NCI-H748 (cell line): ENCODE measurements at regions not wholly inside any gene's neighbourhood (a gene's known extent, or its start where the extent isn't known, plus 50 kb on each side); places are given as distances from the start of the nearest gene placed in this dataset.

ENCODE experiments used
- DNase-seq: peaks from one replicate; lab custom pipeline; 2025; ENCODE audit not compliant: unreplicated experiment; lab: John Stamatoyannopoulos, UW

DNA sequence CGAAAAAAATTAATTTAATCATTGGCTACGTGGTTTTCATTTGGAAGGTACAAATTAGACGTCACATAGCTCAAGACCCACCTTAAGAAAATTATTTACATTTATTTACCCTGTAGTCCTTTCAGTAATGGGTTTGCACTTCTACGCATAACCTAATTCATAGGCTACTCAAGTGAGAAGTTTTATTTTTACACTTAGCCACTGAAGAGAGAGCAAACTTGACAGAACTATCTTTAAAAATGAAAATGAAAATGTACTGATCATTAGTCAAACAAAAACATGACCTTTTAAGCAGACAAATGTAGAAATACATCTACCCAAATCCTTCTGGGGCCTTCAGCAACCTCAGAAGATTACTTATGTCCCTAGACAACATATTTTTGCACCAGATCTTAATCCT lies 269.4 kb upstream of the TTC14 start:
- no peak for DNase-seq

DNA sequence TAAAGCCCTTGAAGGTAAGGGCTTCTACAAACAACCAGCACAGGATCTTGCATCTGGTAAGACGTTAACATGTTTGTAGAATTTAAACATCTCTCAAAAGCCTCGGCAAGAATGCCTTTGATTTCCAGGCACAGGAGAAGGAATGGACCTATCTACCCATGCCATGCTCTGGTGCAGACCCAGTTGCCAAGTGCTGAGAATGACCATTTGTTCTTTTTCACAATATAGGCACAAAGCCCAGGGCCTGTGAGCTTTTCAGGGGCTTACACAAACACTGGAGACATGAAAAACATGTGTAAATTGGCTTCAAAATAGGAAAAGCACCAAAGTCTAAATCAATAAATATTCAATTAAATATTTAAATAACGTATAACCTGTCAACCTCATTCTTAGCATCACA lies 266.9 kb upstream of the TTC14 start:
- no peak for DNase-seq

DNA sequence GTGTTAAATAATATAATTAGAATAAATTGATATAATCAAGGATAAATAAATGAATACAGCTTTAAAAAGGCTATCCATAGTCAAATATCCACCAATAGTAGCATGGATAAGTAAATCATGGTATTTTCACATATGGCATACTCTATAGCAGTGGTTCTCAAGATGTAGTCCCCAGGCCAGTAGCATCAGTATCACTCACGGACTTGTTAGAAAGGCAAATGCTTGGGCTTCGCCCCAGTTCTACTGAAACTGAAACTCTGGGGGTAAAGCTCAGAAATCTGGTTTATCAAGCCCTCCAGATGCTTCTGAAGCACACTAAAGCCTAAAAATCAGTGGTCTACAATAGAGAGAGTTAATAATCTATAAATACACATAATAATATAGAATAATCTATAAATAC lies 261.6 kb upstream of the TTC14 start:
- no peak for DNase-seq

DNA sequence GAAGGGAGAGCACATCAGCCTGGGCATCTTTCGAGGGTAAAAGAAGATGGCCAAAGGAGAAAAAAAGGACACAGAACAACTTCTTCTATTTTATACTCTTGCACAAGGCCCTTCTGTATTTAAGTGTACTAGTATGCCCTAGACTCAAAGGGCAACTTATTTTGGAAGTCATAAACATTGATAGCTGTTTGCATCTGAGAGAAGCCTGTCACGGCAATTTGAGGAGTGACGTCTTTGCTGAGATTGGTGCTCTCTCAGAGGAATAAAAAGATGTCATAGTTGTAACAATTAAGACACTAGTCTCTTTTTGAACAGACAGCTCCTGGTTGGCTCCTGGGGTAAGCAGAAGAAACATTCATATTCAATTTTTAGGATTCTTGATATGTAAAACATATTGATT lies 260.4 kb upstream of the TTC14 start:
- DNase-seq: no peak

DNA sequence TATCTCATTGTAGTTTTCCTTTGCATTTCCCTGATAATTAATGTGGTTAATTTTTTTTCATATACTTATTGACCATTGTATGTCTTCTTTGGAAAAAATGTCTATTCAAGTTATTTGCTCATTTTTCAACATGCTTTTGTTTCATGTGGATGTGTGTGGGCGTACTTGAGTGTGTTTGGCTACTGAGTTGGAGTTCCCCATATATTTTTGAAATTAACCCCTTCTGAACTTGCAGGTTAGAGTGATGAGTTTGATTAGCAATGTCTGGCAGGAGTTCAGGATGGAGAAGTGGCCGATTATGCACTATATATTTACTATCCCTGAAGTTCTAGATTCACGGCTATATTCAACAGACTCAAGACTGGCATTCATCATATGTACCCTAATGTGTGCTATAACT lies 250.4 kb upstream of the TTC14 start:
- DNase-seq: no peak

DNA sequence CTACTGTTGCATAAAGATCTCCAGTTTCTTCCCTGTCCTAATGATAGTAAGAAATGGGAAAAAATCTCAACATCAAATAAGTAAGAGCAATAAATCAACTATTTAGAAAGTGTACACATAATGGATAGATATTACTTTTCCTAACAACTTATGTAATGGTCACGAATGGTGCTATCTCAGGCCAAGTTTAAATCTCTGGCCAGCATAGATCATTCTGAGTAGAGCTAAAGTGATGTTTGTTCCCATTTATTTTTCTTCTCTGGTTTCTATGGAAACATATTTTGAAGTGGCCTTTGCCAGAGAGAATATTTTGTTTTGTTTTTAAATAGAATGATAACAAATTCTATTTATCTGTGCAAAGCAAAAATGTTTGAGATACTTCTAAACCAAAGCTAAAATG lies 249.7 kb upstream of the TTC14 start:
- DNase-seq: no peak

DNA sequence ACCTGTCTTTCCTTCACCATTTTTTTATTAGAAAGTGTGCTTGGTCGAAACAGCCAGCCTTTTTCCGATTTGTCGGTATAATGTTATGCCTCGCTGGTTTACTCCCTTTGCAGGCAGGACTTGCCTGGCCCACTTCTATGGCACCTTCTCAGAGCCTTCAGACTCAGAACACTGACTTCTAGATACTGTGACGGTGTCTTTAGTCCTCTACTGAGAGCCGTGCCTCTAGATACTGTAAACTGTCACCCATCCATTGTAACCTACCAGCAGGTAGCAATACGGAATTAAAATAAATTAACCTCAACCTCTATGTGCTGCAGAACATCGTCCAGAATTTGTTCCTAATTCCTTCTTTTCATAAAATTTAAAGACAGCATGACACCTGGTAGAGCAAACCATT lies 247.7 kb upstream of the TTC14 start:
- no peak for DNase-seq

DNA sequence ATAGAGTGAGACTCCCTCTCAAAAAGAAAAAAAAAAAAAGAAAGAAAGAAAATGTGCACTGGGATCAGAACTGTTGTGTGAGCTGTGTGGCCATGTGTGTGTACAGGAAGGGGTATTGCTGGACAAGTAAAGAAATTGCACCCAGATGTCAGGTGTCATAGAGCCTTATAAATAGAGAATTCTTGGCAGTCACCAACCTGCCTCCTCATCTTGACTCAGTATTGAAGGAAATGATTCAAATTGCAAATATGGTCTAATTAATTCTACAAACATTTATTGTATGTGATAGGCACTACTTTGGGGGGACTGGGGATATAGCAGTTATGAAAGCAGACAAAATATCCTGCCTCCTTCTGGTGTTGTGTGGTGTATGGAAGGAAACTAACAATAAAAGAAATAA lies 243.8 kb upstream of the TTC14 start:
- DNase-seq: no peak

DNA sequence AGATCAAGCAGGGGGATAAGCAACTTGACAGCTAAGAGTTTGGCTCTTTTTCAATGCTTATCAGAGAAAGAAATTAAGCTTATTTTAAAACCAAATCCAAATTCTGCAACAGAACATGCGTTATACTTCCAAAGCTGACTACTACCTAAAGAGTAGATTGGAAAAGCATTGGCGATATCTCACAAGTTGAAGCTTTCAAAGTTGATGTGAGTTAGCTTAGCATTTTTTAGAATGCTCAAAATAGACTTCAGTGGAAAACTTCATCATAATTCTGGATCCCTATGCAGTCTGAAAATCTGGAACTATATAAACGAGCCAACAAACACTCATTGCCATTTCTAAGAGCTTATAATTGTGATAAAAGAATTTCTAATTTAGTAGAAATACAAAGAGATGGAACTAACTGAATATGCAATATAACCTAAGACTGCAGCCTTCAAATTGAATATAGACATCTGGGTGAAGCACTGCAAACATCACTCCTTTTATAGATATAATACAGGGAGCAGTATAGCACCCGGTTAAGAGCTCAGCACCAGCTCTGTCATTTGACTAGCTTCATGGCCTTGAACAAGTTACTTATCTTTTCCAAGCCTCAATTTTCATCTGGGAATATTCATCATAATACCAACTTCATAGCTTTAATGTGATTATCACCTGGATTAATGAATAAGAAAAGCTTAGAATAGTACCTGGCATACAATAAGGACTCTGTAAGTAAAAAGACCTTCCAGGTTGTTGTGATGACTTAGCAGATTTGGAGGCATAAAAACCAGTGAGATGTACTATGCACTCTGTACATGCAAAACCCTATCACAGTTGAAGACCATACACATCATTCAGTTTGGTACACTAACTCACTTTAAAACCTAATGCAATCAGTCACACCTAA lies 242.7 kb upstream of the TTC14 start:
- DNase-seq: no peak

DNA sequence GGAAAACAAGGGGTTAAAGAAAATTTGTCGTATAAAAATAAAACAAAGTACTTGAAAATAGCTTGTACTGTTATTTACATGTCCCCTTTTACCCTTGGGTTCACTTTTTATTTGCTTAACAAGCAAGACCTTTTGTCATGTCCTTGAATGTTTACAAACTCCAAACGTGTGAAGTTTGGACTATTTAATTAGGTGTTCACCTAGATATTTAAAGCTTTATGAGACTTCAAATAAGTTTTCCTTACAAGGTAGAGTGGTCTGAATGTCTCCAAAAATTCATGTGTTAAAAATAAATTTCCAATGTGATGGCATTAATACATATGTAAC lies 242.0 kb upstream of the TTC14 start:
- no peak for DNase-seq

DNA sequence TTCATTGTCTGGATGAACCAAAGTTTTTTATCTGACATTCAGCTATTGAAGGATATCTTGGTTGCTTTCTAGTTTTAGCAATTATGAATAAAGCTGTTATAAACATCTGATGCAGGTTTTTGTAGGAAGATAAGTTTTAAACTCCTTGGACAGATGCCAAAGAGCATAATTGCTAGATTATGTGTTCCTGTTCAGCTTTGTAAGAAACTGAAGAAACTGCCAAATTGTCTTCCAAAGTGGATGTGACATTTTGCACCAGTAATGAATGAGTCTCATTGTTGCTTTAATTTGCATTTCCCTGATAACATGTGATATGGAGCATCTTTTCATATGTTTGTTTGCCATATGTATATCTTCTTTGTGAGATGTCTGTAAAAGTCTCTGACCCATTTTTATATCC lies 239.9 kb upstream of the TTC14 start:
- DNase-seq: no peak

DNA sequence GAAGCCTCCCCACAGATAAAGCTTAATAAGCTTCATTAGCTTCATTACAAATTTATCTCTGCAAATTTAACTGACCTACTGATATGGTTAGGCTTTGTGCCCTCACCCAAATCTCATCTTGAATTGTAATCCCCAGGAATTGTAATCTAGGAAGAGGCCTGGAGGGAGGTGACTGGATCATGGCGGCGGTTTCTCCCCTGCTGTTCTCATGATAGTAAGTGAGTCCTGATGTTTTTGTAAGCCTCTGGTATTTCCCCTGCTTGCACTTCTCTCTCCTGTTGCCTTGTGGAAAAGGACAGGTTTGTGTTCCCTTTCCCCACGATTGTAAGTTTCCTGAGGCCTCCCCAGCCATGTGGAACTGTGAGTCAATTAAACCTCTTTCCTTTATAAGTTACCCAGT lies 226.1 kb upstream of the TTC14 start:
- DNase-seq: no peak

DNA sequence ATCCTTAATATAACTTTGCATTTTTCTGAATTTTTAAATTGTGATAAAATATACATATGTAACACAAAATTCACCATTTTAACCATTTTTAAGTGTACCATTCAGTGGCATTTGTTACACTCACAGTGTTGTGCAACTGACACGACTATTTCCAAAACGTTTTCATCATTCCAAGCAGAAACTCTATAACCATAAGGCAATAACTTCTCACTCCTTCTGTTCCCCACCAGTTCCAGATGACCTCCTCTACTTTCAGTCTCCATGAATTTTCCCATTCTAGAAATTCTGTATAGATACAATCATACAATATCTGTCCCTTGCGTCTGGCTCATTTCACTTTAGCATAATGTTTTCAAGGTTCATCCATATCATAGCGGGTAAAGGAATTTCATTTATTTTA lies 223.5 kb upstream of the TTC14 start:
- DNase-seq: no peak

DNA sequence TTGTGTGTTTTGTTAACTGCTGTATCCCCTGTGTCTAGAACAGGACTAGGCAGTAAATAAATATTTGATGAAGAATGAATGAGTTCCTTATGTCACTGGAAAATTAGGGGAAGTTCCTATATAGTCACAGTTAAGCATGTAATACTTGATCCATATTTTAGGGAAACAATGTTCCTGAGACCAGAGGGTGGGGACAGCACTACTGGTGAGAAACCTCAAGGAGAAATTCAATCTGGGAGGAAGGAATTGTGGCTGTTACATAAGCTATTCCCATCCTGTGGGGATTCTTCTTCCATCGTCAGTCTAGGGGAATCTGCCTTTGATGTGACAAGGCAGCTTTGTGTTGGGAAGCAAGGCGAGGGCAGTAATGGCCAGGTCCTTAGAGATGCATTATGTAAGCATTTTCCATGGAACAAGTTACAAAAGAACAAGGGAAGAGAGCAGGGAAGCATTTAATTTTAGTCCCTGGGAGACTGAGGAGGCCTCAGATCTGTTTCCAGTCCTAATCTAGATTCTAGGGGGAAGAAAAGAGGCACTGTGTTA lies 219.3 kb upstream of the TTC14 start:
- no peak for DNase-seq

DNA sequence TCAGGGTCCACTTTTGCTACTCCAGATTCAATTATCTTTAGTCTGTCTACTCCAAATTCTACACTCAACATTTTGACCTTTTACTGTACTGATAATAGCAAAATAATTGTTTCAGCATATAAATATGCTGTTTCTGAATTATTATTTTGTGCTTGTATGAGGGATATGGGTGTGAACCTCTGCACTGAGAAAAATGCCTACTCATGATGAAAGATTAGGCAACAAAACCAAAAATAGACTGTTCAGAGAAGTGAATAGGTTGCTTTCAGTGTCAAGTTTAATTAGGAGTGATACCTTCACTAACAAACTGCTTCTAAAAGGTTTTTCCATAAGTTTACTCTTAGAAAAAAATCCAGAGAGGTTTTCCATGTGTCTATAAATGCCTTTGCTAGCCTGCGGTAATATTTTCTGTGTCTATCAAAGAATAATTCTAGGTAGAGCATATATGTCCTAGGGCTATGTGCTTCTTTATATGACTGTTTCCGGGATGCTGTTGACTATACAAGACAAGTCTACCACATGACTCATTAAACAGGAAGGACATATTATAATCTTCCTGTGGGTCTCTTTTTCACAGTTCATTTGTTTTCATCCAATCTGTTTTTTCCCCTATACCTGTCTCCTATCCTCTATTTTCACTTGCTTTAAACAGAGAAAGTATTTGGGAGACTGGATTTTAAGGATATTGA lies 218.5 kb upstream of the TTC14 start:
- no peak for DNase-seq

DNA sequence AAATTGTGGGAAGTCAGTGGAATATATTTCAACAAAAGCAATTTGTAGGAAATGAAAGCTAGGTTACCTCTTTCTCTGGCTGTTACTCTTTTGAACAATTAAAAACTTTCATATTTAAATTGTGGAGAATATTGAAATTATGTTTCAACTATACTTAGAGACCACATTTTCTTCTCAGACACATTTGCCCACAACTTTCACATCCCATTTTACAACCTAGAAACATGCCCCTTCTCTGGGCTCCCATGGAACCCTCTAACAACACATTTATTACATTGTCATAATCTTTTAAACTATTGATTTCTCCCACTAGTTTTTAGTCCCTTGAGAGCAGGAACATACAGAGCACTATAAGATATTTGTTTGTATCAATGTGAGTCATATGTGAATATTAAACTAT lies 211.7 kb upstream of the TTC14 start:
- no peak for DNase-seq

DNA sequence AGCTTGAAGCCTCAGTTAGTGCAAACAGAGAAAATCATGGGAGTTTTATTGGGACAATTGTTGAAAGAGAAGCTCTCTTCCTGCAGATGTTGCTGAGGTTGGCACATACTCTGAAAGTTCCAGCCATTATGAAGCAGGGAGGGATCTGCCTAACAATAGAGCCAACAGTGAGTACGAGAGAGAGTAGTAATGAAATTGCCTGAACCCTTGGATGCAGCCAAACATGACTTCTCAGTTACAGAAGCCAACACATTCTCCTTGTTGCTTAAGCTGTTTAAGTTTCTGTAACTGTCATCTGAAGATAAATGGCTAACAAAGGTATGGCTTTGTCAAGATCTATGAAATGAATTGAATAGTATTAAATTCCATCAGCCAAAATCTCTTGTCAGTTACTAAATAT lies 211.0 kb upstream of the TTC14 start:
- DNase-seq: no peak

DNA sequence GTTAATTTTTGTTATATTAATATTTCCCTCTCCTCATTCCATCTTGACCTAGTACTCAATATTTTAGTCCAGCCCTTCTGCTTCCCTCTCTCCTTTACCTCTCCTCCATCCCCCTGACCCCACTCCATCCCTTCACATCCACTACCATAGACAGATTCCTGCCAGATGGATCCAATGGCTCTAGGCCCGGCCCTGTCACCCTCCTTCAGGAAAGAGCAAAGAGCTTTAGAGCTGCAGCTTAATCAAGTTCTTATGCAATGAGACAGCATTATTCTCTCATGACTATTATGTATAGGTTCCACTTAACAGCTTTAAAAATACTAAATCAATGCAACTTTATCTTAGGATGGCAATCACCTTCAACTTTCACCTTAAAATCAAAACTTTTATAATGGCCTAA lies 200.7 kb upstream of the TTC14 start:
- no peak for DNase-seq

DNA sequence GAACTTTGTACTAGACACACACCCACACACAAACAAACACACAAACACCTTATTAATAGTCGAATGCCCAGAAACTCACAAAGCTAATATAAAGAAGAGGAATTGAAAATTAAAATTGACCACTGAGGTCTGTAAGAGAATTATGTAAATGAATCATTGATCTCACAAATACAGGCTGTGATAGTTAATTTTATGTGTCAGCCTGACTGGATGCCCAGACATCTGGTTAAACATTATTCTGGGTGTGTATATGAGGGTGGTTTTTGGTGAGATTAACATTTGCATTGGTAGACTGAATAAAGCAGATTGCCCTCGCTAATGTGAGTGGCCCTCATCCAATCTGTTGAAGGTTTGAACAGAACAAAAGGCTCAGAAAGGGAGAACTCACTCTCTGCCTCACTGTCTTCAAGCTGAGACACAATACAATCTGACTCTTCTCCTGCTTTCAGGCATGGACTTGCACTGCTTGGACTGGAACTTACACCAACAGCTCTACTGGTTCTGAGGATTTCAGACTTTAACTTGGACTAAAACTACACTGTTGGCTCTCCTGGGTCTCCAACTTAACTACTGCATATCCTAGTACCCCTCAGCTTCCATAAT lies 199.4 kb upstream of the TTC14 start:
- DNase-seq: no peak

DNA sequence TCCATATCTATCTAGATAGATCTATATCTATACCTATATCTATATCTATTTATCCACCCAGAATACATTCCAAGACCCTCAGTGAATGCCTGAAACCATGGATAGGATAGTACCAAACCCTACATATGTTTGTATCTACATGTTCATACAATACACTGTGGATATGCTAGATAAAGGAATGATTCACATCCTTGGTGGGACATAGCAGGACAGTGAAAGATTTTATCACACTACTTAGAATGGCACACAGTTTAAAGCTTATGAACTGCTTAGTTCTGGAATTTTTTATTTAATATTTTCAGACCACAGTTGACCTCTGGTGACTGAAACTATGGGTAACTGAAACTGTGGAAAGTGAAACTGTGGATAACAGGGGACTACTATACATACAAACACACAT lies 198.8 kb upstream of the TTC14 start:
- no peak for DNase-seq

DNA sequence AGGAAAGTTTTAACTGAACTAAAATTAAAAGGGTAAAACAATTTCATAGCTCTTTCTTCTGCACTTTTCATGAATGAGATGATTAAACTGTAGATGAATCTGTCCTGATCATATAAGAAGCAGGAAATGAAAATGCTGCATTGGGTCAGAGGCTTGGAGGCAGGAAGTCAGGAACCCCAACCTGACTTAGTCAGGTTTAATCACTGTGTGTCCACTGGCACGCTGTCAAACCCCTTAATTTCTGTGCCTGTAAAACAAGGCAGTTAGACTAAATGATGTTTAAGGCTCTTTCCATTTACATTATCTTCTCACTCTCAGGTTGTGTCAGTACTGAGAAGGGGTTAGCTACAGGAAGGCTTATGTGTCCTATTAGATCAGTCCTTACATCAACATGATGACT lies 193.3 kb upstream of the TTC14 start:
- DNase-seq: no peak

DNA sequence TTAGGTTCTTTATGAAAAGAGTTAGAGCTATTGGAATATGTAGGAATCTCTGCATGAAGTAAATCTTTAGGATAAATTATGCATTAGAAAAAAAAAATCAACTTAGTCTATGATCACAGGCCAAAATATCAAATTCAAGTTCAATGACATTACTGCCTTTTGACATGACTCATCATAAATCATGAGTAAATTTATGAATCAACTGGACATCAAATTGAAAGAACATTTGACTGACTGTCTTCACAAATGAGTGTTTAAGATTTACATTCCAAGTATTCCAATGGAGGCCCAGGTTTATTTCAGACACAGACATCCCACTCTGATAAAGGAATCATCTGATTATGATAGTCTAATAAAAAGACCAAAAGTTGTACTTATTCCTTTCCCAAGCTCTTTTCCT lies 192.8 kb upstream of the TTC14 start:
- DNase-seq: no peak
